Islet precursor cell (in vitro differentiated cells): ENCODE measurements at regions not wholly inside any gene's neighbourhood (a gene's known extent, or its start where the extent isn't known, plus 50 kb on each side); places are given as distances from the start of the nearest gene placed in this dataset.

Source experiments
- DNase-seq: peaks from one replicate; pipeline ENCODE4 v3.0.0-alpha.2; 2018

DNA sequence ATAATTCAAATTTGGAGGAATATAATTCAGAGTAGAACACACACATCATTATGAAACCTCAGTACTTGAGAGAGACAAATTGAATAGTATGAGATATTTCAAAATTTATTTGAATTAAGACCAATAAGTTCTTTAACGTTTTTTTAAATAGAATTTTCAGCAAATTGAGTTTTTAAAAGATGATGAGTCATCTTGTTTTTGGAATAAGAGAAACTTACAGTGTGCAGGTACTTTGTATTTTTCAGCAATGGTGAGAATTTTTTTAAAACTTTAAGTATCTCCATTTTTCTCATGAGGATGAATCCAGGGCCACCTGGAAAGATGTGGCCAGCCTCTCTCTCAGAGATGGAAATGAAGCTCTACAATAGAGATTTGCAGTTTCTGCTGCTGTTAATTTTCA is 1015.0 kb upstream of the TENM4 start:
- DNase-seq: no peak

DNA sequence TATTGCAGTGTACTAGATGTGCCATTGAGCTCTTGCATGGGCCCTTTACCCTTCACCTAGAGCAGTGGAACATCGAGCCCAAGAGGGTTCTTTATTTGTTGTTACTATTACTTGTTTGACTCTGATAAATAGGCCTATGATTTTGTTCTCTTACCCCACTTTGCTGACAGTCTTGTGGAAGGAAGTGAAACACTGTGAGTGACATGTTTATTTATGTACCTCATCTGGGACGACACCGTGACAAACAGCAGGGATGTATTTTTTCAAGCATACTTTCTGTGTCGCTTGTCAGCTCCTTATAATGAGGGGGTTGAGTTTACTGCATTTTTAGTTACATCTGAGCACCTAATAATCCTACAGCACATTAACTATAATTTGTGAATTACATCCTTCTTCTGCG is 1010.3 kb upstream of the TENM4 start:
- no peak for DNase-seq

DNA sequence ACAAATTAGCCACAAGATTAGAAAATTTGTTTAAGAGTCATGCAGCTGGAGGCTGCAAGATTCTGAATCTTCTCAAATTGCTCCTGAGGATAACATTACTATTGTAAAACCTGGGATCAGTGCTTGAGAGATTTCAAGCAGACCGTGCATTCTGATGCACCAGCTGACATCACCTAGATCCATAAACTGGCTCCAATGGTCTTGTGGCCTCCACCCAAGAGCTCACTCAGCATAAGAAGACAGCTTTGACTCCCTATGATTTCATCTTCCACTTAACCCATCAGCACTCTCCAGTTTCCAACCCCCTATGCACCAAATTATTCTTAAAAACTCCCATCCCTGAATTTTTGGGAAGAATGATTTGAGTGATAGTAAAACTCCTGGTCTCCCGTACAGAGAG is 1007.9 kb upstream of the TENM4 start:
- no peak for DNase-seq

DNA sequence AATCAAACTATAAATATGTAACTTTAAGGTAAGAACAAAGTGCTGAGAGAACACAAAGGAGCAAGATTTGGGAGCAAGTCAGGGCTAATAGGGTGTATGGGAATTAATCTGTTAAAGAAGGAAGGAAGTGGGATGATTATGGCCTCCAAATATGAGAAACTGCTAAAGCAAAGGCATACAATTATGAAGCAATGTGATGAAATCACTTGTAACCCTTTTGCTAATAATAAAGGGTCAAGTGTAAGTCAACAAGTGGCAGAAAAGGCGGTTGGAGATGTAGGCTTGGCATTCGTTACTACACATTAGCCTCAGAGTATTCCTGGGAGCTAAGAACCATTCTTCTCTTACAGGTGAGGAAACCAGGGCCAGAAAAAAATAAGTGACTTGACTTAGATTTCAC is 1002.3 kb upstream of the TENM4 start:
- no peak for DNase-seq

DNA sequence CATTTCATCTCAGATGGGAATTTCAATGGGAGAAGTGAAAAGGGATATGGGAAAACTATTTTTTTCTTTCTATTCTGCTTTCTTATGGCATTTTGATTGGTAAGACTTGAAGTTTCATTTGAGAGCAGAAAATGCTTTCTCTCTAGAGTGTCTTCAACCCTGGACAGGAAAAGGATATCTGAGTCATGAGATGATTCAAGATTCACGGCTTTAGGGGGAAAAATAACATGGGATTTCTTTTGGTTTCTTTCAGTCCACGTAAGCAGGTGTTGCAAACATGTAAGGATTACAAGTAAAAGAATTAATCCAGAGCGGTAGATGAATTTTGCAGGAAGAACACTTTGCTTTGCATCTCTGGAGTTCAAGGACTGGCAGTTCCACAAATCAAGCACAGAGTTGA is 1001.0 kb upstream of the TENM4 start:
- no peak for DNase-seq

DNA sequence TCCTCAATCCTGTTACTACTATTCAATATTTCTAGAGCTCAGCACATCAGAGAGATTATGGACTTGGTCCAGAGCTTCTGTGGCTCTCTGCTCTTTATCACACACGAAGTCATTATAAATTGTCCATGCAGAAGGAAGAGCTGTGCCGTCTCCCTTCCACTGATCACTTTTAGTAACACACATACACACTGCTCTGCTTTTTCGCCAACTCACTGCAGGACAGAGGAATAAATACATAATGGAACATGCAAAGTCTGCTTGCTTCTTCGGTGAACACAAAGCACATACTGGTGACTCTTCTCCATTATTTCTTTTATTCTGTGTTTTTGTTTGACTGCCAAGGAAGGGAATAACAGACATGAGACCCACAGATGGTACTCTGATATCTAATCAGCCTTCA is 1000.0 kb upstream of the TENM4 start:
- DNase-seq: no peak

DNA sequence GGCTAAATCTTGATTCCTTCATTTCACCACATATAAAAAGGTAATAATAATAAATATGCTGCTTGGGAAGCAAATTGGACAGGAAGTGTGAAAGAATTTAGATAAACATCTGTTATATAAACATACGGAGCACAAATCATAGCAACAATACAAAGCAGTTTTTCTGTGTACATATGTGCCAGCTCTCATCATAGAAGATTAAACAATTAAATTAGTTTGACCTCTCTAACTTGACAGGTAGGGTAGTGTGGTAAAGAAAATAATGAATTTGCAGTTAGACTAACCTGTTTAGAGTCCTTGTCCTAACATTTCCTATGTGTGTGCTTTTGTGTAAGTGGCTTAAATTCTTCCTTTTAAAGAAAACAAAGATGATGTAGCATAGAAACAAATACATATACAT is 995.7 kb upstream of the TENM4 start:
- no peak for DNase-seq

DNA sequence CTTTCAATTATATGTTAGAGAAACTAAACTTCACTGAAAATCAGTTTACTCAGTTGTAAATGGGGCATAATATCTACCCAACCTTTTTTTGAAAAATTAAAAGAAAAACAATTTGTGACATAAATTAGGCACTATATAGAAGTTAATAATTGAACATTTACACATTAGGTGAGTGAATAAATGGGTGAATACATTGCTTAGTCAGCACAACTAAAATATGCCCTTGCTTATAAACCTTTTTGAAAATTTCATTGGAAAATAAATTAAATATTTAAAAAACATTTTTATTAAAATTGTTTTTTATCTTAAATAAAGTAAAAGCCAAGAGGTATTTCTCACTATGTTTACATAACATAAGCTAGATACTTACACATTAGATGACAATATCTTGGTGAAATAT is 994.5 kb upstream of the TENM4 start:
- DNase-seq: no peak

DNA sequence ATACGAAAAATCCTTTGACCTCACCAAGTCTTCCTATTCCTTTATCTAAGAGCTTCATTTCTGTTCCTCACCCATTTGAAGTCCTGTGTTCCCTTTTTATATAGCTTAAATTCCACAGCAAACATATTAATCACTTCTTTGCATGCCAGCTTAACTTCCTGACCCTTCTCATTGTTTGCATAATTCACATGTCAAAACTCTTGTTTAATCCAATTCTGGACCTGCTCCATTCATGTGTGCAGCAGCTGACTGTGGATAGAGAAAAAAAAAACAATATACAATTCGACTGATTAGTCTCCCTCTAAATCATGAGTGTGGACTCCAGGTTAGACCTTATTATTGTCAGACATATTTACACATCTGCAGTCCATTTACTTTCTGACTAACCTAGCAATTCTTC is 991.2 kb upstream of the TENM4 start:
- no peak for DNase-seq

DNA sequence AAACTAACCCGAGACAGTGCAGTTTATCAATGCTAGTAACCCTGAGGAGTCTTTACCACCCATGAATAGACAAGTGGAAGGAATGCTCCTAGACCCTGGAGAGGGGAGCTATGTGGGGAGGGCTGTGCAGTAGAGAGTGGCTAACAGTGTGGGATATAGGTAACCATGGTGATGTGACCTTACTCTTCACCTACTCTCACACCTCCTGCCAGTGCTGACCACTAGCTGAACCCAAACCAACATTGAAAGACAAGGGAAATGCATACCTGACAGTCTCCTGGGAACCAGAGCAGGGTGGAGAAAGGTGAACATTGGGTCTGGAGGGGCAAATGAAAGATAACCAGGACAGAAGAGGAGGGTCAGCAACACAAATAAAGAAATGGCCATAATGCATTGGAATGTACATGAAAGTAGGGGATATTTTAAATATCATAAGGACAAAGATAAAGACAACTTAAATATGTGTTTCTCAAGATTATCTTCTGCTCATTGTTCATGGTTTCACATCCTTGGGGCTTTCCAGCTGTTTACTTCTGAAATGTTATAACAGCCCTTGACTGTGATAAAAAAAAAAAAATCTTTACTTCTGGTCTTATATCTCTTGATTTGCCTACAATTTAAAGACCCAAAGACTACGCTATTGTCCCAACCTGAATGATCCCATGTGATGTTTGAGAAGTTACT is 983.3 kb upstream of the TENM4 start:
- DNase-seq: no peak

DNA sequence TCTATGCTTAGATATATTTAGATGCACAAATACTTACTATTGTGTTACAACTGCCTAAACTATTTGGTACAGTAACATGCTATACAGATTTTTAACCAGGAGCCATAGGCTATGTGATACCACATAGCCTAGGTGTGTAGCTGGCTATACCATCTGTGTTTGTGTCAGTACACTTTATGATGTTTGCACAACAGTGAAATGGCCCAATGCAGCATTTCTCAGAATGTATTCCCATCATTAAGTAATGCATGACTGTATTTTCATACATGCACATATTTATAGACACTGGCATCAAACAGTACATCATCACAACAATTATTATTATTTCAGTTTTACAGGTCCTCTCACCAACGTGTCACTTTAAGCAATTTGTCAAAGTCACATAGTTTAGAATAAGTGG is 979.5 kb upstream of the TENM4 start:
- DNase-seq: no peak

DNA sequence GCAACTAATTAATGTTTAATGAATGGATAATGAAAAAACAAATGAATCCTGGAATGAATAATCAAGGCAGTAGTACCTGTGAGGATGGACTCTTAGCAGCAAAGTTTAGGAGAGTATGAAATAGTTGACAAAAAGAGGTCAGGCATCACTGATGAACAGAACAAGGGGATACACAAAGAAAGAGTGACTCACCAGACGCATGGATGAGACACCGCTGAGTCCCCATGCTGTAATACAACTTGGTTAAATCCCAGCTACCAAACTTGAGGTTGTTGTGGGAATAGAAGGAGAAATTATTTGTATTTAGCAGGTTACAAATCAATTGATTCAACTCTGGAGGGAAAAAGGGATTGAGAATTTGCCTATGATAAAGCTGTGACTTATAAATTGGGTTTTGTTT is 976.9 kb upstream of the TENM4 start:
- DNase-seq: no peak

DNA sequence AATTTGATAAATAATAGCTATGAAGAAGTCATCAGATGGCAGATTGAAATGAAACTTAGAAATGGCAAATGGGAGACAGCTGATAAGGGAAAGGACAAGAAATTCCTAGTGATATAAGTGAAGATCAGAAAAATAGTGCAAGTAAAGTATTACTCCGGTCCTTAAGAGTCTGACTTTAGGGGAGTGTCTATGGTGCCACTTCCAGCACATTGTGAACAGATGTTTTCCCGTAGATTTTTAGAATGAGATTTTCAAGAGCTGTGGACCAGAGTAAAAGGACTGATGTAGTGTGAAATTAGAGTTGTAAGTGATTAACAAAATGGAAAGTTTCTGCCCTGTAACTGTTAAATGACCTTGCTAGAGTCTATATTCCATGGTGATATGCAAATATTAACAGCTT is 974.8 kb upstream of the TENM4 start:
- no peak for DNase-seq

DNA sequence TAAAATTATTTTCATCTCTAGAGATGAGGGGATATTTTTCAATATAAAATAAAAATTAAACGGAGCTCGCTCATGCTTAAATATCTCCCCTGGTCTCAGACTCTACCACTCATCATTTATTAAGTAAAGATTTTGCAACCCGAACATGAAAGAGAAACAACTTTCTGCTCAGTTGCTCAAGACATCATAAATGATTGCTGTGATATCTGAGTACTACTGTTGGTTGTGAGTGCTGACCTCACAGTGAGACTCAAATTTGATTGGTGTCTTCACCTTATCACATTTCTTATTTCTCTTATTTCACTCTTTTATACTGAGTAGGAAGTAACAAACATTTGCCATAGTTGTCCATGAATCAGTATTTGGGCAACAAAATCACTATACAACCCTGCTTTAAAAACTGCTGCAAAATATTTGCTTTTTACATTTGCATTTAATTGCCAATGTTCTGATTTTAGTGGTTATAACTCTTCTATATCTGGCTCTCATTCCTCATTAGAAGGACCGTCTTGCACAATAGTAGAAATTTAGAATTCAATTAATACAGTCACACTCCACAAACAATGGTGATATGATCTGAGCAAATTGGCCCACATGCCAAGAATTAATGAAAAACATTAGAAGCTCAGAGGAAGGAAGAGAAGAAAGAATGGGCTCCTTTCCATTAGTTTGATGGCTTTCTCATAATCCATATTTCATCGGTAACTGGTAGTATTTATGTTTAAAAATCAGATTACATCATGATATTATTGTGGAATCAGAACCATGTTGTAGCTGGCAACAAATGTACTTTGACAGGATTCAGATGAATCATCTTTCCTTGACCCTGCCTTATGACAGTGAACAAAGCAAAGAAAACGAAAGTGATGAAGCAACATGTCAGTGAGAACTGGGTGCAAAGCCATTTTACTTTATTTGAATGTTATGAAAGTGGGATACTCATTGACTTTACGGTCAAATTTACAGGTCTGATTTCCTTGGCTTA is 973.6 kb upstream of the TENM4 start:
- DNase-seq: no peak

DNA sequence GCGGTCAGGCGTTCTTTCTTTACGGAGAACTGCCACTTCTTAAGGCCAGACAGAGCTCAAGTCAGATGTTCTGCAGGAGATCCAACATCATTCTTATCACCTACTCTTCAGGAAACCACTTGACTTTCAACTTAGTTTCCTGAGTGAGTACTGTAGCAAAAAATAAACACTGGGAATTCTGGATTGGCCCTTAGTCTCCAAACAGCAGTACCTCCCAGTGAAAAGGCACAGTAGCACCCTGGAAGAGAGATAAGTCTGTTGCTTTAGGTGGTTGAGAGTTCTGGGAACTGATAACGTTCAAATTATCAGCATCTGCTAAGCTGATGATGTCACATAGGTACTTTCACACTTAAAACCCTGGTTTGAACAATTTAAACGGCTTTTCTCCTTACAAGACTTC is 971.8 kb upstream of the TENM4 start:
- DNase-seq: no peak

DNA sequence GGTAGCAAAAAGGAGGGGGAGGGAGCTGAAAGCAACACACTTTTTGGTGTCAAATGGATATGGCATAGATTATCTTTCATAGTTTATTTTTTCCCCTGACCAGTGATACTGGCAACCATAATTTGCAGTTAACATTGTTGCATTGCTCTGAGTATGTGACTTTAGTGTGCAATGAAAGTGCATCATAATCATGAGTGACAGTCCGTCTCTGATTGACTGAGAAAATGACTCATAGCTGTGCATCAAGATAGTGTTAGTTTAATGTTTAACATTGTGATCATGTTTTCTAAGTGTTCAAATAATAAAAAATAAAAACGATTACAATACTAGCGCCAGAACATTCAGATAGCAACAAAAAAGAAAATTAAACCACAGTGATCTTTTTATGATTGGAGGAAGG is 952.4 kb upstream of the TENM4 start:
- DNase-seq: no peak

DNA sequence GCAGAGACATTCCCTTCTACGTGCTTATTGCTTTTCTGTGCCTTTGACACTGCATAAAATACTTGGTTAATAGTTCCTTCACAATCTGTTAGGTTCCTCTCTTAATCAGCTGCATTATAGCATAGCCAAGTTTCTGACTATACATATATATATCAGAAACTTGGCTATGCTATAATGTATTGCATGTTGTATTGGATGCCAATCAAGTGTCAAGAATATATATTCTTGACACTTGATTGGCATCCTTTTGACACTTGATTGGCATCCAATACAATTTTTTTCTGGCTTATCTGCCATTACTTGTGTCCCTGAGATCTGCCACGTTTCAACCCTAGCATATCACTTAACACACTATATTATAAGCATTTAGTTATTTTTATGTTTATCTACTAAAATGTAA is 949.7 kb upstream of the TENM4 start:
- no peak for DNase-seq

DNA sequence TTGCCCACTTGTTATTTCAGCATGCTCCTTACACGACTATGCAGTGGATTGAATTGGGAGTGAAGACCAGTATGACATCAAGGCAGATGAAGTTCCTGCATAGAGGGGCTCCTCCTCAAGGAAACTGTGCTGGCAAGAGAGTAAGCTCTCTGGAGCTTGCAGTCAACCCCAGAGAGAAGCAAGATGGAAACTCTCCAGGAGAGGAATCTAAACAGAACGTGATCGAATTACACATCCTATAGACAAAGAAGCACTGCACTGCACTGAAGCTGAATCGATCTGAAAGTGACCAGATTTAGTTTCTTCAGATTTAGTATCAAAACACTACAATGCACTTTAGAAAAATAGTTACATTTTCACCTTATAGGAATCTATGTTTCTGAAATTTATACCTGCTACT is 947.7 kb upstream of the TENM4 start:
- DNase-seq: no peak

DNA sequence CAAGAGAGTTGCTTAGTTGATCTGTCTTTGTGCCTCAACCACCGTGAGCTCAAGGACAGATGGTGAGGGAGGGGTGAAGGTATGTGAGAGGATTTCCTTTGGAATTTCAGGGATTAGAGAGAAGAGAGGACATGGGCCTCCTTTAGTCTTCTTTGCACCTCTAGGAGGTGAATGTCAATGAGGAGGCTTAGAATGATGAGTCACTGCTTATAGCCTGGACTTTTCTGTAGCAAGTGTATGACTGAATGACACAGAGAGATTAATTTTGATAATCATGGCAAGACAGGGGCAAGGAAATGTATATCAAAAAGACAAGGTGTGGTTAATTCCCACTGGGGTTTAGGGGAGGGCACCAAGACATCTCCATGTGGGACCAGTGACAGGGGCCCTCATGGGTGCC is 947.3 kb upstream of the TENM4 start:
- DNase-seq: no peak

DNA sequence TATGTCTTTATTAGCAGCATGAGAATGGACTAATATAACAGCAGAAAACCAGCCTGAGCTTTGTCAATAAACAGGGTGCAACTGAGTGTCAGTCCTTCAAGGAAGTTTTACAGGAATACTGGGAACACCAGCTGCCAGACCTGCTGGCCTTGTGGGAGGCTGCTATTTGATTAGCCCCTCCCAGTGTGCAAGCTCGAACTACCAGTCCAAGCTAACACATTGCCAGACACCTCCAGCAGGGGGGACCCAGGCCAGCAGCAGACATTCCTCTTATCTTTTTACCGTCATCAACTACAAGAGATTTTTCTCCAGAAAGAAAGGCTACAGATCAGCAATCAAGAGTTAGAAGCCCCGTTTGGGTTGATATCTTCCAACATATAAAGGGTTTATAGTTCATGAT is 942.8 kb upstream of the TENM4 start:
- peak; percentile 71 for DNase-seq

DNA sequence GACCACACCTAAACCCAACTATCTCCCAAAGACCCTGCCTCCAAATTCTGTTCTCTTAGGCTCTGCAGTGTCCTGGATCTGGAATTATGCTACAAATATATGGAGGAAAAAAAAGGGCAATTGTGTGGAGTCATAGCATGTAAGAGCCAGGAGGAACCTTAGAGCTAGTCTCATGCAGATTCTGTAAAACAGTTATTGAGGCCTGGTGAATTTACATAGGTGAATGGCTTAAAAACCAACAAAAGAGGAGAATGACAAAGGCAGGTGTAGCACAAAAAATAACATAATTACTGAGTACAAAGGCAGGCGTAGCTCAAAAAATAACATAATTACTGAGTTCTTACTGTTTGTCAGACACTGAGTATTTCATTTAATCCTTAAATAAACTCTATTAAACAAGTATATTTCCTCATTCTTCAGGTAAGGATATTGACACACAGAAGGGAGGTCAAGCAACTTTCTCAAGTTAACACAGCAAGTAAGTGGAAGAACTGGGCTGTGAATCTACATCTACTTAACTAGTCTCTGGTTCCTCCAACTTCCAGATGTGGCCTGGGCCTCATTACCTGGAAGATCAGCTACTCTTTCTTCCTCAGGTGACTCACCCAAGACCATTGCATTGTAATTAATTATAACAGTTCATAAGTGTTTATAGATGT is 938.9 kb upstream of the TENM4 start:
- DNase-seq: no peak

DNA sequence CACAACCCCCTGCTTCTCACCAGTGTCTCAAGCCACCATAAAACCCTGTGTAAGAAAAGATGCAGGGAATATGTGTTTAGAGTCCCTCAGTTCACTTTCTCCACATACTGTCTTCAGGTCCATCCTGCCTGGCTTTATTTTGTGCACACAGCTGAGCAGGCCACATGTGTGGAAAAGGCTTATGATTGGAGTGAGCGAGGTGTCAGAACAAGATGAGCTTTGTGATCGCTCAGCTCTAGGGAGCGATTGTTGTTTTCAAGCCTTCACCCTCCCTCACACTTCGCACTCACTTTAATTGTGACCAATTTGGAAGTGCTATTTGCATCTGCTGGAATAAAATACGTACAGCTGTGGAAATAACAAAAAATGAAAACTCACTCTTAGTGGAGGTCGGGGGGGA is 931.1 kb upstream of the TENM4 start:
- DNase-seq: no peak

DNA sequence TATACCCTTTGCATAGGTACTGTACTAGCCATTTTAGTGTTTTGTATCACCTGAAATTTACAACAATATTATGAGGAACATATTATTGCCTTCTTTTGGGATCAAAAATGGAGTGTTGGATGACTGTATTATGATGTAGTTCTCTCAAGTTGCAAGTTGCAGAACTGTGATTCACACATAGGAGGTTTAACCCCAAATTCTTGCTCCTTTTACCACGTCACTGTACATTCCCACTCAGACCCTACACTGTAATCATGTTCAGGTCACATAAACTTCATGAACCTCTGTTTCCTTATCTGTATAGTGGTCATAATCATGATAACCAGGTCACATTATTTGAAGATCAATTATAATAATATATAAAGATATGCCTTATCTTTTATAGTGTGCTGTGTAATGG is 925.1 kb upstream of the TENM4 start:
- no peak for DNase-seq
